H9 (cell line): ENCODE measurements at regions not wholly inside any gene's neighbourhood (a gene's known extent, or its start where the extent isn't known, plus 50 kb on each side); places are given as distances from the start of the nearest gene placed in this dataset.

ENCODE experiments used
- DNase-seq: peaks from one replicate; pipeline ENCODE4 v3.0.0-alpha.2; 2017
- H2AFZ ChIP-seq: one replicate; pipeline ENCODE4 v1.6.1; 2013; ENCODE audit warnings: mild to moderate bottlenecking, low read length, control low read depth, moderate library complexity
- H2AK5ac ChIP-seq: 2 replicates; pipeline ENCODE4 v1.6.1; 2013; ENCODE audit warnings: low read length, control low read depth, mixed read lengths; ENCODE audit not compliant: insufficient read length
- H2BK120ac ChIP-seq: one replicate; pipeline ENCODE4 v1.6.1; 2013; ENCODE audit warnings: low read depth, mild to moderate bottlenecking, low read length, control low read depth, inconsistent platforms; ENCODE audit not compliant: poor library complexity, severe bottlenecking
- H2BK12ac ChIP-seq: 2 replicates; pipeline ENCODE4 v1.6.1; 2013; ENCODE audit warnings: low read length, control low read depth, mixed read lengths, low read depth; ENCODE audit not compliant: insufficient read length
- H2BK15ac ChIP-seq: 2 replicates; pipeline ENCODE4 v1.6.1; 2013; ENCODE audit warnings: low read depth, low read length, control low read depth
- H2BK20ac ChIP-seq: one replicate; pipeline ENCODE4 v1.6.1; 2013; ENCODE audit warnings: low read depth, mild to moderate bottlenecking, low read length, control low read depth, inconsistent platforms; ENCODE audit not compliant: poor library complexity, severe bottlenecking
- H2BK5ac ChIP-seq: 2 replicates; pipeline ENCODE4 v1.6.1; 2013; ENCODE audit warnings: low read length, control low read depth, mixed read lengths; ENCODE audit not compliant: insufficient read length
- H3K14ac ChIP-seq: 2 replicates; pipeline ENCODE4 v1.6.1; 2013; ENCODE audit warnings: low read length, control low read depth; ENCODE audit not compliant: insufficient read depth
- H3K18ac ChIP-seq: 2 replicates; pipeline ENCODE4 v1.6.1; 2013; ENCODE audit warnings: low read depth, mild to moderate bottlenecking, mixed read lengths, low read length, control low read depth; ENCODE audit not compliant: insufficient read length
- H3K23ac ChIP-seq: 2 replicates; pipeline ENCODE4 v1.6.1; 2013; ENCODE audit warnings: low read length, control low read depth, mixed read lengths, low read depth; ENCODE audit not compliant: insufficient read length
- H3K23me2 ChIP-seq: 2 replicates; pipeline ENCODE4 v1.6.1; 2013; ENCODE audit warnings: low read depth, mild to moderate bottlenecking, mixed read lengths, low read length, control low read depth; ENCODE audit not compliant: insufficient read length, poor library complexity, severe bottlenecking
- H3K27ac ChIP-seq: 2 replicates; pipeline ENCODE4 v1.5.1; 2013; ENCODE audit warnings: low read length, control low read depth, mixed read lengths, low read depth; ENCODE audit not compliant: insufficient read length
- H3K27me3 ChIP-seq: 2 replicates; pipeline ENCODE4 v1.6.1; 2013; ENCODE audit warnings: low read length, control low read depth, inconsistent platforms; ENCODE audit not compliant: insufficient read depth
- H3K4ac ChIP-seq: 2 replicates; pipeline ENCODE4 v1.6.1; 2013; ENCODE audit warnings: low read depth, mild to moderate bottlenecking, control low read depth, inconsistent platforms, low read length, moderate library complexity
- H3K4me1 ChIP-seq: 2 replicates; pipeline ENCODE4 v1.6.1; 2013; ENCODE audit warnings: low read length, control low read depth, inconsistent platforms; ENCODE audit not compliant: insufficient read depth
- H3K4me2 ChIP-seq: 2 replicates; pipeline ENCODE4 v1.6.1; 2013; ENCODE audit warnings: low read length, control low read depth, mixed read lengths; ENCODE audit not compliant: insufficient read length, insufficient read depth
- H3K56ac ChIP-seq: 2 replicates; pipeline ENCODE4 v1.6.1; 2013; ENCODE audit warnings: low read depth, mild to moderate bottlenecking, mixed read lengths, low read length, control low read depth; ENCODE audit not compliant: insufficient read length
- H3K79me1 ChIP-seq: 2 replicates; pipeline ENCODE4 v1.6.1; 2013; ENCODE audit warnings: low read depth, mild to moderate bottlenecking, moderate library complexity, low read length, control low read depth, inconsistent platforms; ENCODE audit not compliant: insufficient read depth, poor library complexity, severe bottlenecking
- H3K79me2 ChIP-seq: 2 replicates; pipeline ENCODE4 v1.6.1; 2013; ENCODE audit warnings: low read length, control low read depth, inconsistent platforms; ENCODE audit not compliant: insufficient read depth
- H3K9ac ChIP-seq: 2 replicates; pipeline ENCODE4 v1.6.1; 2013; ENCODE audit warnings: low read length, control low read depth, mixed read lengths; ENCODE audit not compliant: insufficient read length; ENCODE audit errors: extremely low read depth
- H3K9me3 ChIP-seq: one replicate; pipeline ENCODE4 v1.6.1; 2013; ENCODE audit warnings: low read depth, low read length, inconsistent platforms; ENCODE audit not compliant: control insufficient read depth
- H3T11ph ChIP-seq: one replicate; pipeline ENCODE4 v1.6.1; 2013; ENCODE audit warnings: mild to moderate bottlenecking, low read length, control low read depth, inconsistent platforms
- H4K20me1 ChIP-seq: one replicate; pipeline ENCODE4 v1.6.1; 2013; ENCODE audit not compliant: control insufficient read depth, insufficient read length, insufficient read depth
- H4K5ac ChIP-seq: 2 replicates; pipeline ENCODE4 v1.6.1; 2013; ENCODE audit warnings: low read depth, mild to moderate bottlenecking, mixed read lengths, low read length, control low read depth; ENCODE audit not compliant: insufficient read length
- H4K8ac ChIP-seq: replicated peaks from 2 replicates; pipeline ENCODE4 v1.6.1; 2013; ENCODE audit warnings: low read length, control low read depth, mixed read lengths, low read depth; ENCODE audit not compliant: insufficient read length
- H4K91ac ChIP-seq: 2 replicates; pipeline ENCODE4 v1.6.1; 2013; ENCODE audit warnings: low read depth, mild to moderate bottlenecking, moderate library complexity, mixed read lengths, low read length, control low read depth; ENCODE audit not compliant: insufficient read length
- H3K27ac Mint-ChIP-seq, 3 experiments: 2 replicates in 2 of 3; 3 replicates in 1 of 3; pipeline ENCODE4 v1.8.0; 2020 to 2021; ENCODE audit warnings: mixed read lengths in 3 of 3, mild to moderate bottlenecking in 1 of 3, moderate library complexity in 1 of 3
- H3K27me3 Mint-ChIP-seq: 2 replicates; pipeline ENCODE4 v1.8.0; 2021; ENCODE audit warnings: low read depth, mild to moderate bottlenecking, moderate library complexity, mixed read lengths
- H3K36me3 Mint-ChIP-seq, 3 experiments: 2 replicates in 2 of 3; 3 replicates in 1 of 3; pipeline ENCODE4 v1.8.0; 2020 to 2021; ENCODE audit warnings: low read depth in 3 of 3, mixed read lengths in 3 of 3; ENCODE audit not compliant: insufficient read depth in 1 of 3
- H3K4me1 Mint-ChIP-seq, 2 experiments: 2 replicates each; pipeline ENCODE4 v1.8.0; 2020; ENCODE audit warnings: mixed read lengths in 2 of 2
- H3K4me3 Mint-ChIP-seq, 2 experiments: 2 replicates in 1 of 2; 3 replicates in 1 of 2; pipeline ENCODE4 v1.8.0; 2020 to 2021; ENCODE audit warnings: mild to moderate bottlenecking in 2 of 2, mixed read lengths in 2 of 2, moderate library complexity in 1 of 2
- H3K9me3 Mint-ChIP-seq, 2 experiments: 2 replicates in 1 of 2; 3 replicates in 1 of 2; pipeline ENCODE4 v1.8.0; 2020; ENCODE audit warnings: mild to moderate bottlenecking in 2 of 2, mixed read lengths in 2 of 2, moderate library complexity in 1 of 2
- WGBS: extraction: QIAGEN DNeasy Blood & Tissue Kit; methylation state at CpG from one replicate; pipeline ENCODE4 v1.1.7; 2013; ENCODE audit warnings: missing lambda C conversion rate, low lambda C conversion rate, mixed read lengths; ENCODE audit not compliant: insufficient read length; ENCODE audit errors: extremely low coverage; 5-methylcytosine and 5-hydroxymethylcytosine counted together
- TF ChIP-seq, protein P1 (sequence below): fragments of 200-600 bp; sonication (generic); conservative IDR thresholded peaks from 3 replicates; pipeline ENCODE4 v1.8.0; 2021; ENCODE audit warnings: antibody characterized with exemption, mild to moderate bottlenecking

DNA sequence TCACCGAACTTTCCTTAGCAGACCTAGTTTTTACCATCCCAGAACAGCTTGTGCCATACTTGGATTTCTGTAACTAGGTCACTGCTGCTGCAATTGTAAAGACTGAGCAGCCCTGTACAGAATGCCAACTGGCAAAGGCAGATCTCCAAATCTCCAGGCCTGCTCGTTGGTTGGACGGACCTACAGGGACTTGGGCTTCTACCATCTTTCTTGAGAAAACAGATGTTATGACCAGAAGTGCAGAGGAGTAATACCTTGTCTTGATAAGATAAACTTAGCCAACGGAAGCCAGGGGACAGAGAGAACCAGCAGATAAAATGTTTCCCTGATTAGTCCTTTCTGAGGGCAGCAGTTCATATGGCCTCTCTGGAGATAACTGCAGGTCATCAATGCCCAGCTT is 304.1 kb downstream of the RFPL4B start:
- Mint-ChIP-seq H3K4me3 (no peak overlapping the region), H3K36me3 (no peaks in the 10 kb centered on the region), H3K27me3 (no peaks in the 10 kb centered on the region), H3K27ac (no peak overlapping the region), H3K4me1 (no peaks in the 10 kb centered on the region), H3K9me3 (peaks cover 0 to 2% of the 10 kb centered on the region in 2 experiments; a peak in 2 of 5 replicates)
- no peak overlapping the region for H3K14ac ChIP-seq
- H3K27ac ChIP-seq: no peak overlapping the region
- no peak overlapping the region for H3K18ac ChIP-seq
- H3K4me2 ChIP-seq: no peak overlapping the region
- no peak overlapping the region for H4K5ac ChIP-seq
- no peaks in the 10 kb centered on the region for H3K79me1 ChIP-seq
- no peaks in the 10 kb centered on the region for H4K20me1 ChIP-seq
- no peaks in the 10 kb centered on the region for H3K23me2 ChIP-seq
- H2BK15ac ChIP-seq: no peak overlapping the region
- no CpG with 5 or more reads among the region's 4 CpGs for WGBS
- H2BK120ac ChIP-seq: no peak overlapping the region
- no peak overlapping the region for H3K9ac ChIP-seq
- H3K79me2 ChIP-seq: no peaks in the 10 kb centered on the region
- H2AFZ ChIP-seq: no peak overlapping the region
- H3K4ac ChIP-seq: no peak overlapping the region
- no peaks in the 10 kb centered on the region for H3K9me3 ChIP-seq
- no peak overlapping the region for H3K56ac ChIP-seq
- TF ChIP-seq, protein P1, sequence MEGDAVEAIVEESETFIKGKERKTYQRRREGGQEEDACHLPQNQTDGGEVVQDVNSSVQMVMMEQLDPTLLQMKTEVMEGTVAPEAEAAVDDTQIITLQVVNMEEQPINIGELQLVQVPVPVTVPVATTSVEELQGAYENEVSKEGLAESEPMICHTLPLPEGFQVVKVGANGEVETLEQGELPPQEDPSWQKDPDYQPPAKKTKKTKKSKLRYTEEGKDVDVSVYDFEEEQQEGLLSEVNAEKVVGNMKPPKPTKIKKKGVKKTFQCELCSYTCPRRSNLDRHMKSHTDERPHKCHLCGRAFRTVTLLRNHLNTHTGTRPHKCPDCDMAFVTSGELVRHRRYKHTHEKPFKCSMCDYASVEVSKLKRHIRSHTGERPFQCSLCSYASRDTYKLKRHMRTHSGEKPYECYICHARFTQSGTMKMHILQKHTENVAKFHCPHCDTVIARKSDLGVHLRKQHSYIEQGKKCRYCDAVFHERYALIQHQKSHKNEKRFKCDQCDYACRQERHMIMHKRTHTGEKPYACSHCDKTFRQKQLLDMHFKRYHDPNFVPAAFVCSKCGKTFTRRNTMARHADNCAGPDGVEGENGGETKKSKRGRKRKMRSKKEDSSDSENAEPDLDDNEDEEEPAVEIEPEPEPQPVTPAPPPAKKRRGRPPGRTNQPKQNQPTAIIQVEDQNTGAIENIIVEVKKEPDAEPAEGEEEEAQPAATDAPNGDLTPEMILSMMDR: no peak
- H2BK20ac ChIP-seq: no peak overlapping the region
- H2BK12ac ChIP-seq: no peak overlapping the region
- no peak overlapping the region for H2BK5ac ChIP-seq
- H3K4me1 ChIP-seq: no peaks in the 10 kb centered on the region
- no peak overlapping the region for H4K8ac ChIP-seq
- no peak overlapping the region for H4K91ac ChIP-seq
- no peaks in the 10 kb centered on the region for H3K27me3 ChIP-seq
- DNase-seq: no peak
- H2AK5ac ChIP-seq: no peak overlapping the region
- H3T11ph ChIP-seq: no peak overlapping the region
- H3K23ac ChIP-seq: no peak overlapping the region
